Endodermal cell (in vitro differentiated cells): ENCODE measurements at regions not wholly inside any gene's neighbourhood (a gene's known extent, or its start where the extent isn't known, plus 50 kb on each side); places are given as distances from the start of the nearest gene placed in this dataset.

ENCODE experiments used
- DNase-seq: peaks from one replicate; pipeline ENCODE4 v3.0.0-alpha.2; 2017
- H3K27ac ChIP-seq: 2 replicates; pipeline ENCODE4 v1.5.1; 2013; ENCODE audit warnings: mild to moderate bottlenecking, low read depth, low read length, moderate library complexity
- H3K27me3 ChIP-seq: 2 replicates; pipeline ENCODE4 v1.6.1; 2013; ENCODE audit warnings: mild to moderate bottlenecking, low read length, moderate library complexity; ENCODE audit not compliant: insufficient read depth, control insufficient read depth, poor library complexity, severe bottlenecking
- H3K36me3 ChIP-seq: 2 replicates; pipeline ENCODE4 v1.7.0; 2013; ENCODE audit warnings: mild to moderate bottlenecking, low read length, moderate library complexity; ENCODE audit not compliant: control insufficient read depth, insufficient read depth
- H3K4me1 ChIP-seq: one replicate; pipeline ENCODE4 v1.7.0; 2013; ENCODE audit warnings: low read length; ENCODE audit not compliant: control insufficient read depth, insufficient read depth
- H3K4me3 ChIP-seq: 2 replicates; pipeline ENCODE4 v1.5.1; 2013; ENCODE audit warnings: mild to moderate bottlenecking, low read length, moderate library complexity
- H3K9ac ChIP-seq: 2 replicates; pipeline ENCODE4 v1.6.1; 2013; ENCODE audit warnings: mild to moderate bottlenecking, low read length, moderate library complexity; ENCODE audit not compliant: poor library complexity, severe bottlenecking; ENCODE audit errors: extremely low read depth
- H3K9me3 ChIP-seq: 2 replicates; pipeline ENCODE4 v1.6.1; 2013; ENCODE audit warnings: mild to moderate bottlenecking, low read length, moderate library complexity; ENCODE audit not compliant: control insufficient read depth
- H3K27ac Mint-ChIP-seq: 2 replicates; pipeline ENCODE4 v1.8.0; 2020; ENCODE audit warnings: mixed read lengths
- H3K27me3 Mint-ChIP-seq: 2 replicates; pipeline ENCODE4 v1.8.0; 2021; ENCODE audit warnings: mild to moderate bottlenecking, mixed read lengths; ENCODE audit not compliant: insufficient read depth
- H3K36me3 Mint-ChIP-seq: 2 replicates; pipeline ENCODE4 v1.8.0; 2020; ENCODE audit warnings: low read depth, mixed read lengths
- H3K4me1 Mint-ChIP-seq: 2 replicates; pipeline ENCODE4 v1.8.0; 2020; ENCODE audit warnings: mixed read lengths
- H3K4me3 Mint-ChIP-seq: 2 replicates; pipeline ENCODE4 v1.8.0; 2020; ENCODE audit warnings: mild to moderate bottlenecking, moderate library complexity, mixed read lengths
- H3K9me3 Mint-ChIP-seq: 2 replicates; pipeline ENCODE4 v1.8.0; 2020; ENCODE audit warnings: mild to moderate bottlenecking, mixed read lengths
- CTCF ChIP-seq: fragments of 200-600 bp; sonication (generic); conservative IDR thresholded peaks from 2 replicates; pipeline ENCODE4 v1.5.0; 2021; ENCODE audit warnings: antibody characterized with exemption, mild to moderate bottlenecking
- WGBS, 2 experiments: methylation state at CpG; one replicate each; pipeline versions ENCODE4 v1.1.5 to v1.1.7; 2013; ENCODE audit warnings: missing lambda C conversion rate in 2 of 2, mixed read lengths in 1 of 2; ENCODE audit not compliant: insufficient coverage in 1 of 2, insufficient read length in 1 of 2; 5-methylcytosine and 5-hydroxymethylcytosine counted together

GRCh38 chr10:85413570-85413969, 953.0 kb downstream of the GRID1 start:
- peaks cover 2% of the 10 kb centered on the region for H3K36me3 Mint-ChIP-seq
- Histone ChIP-seq H3K4me1 (no peaks in the 10 kb centered on the region), H3K9me3 (peaks cover 33% of the 10 kb centered on the region), H3K27ac (no peak overlapping the region), H3K36me3 (no peaks in the 10 kb centered on the region), H3K27me3 (no peaks in the 10 kb centered on the region), H3K4me3 (no peak overlapping the region), H3K9ac (no peak overlapping the region)
- no peak overlapping the region for H3K27ac Mint-ChIP-seq
- DNase-seq: no peak
- H3K9me3 Mint-ChIP-seq: peaks cover 30% of the 10 kb centered on the region
- no peak overlapping the region for H3K4me3 Mint-ChIP-seq
- TF ChIP-seq CTCF: no peak
- H3K4me1 Mint-ChIP-seq: peaks cover 21% of the 10 kb centered on the region
- 89 to 100% methylated on average over 1 to 5 of the region's 5 CpGs for WGBS, 2 experiments
- no peaks in the 10 kb centered on the region for H3K27me3 Mint-ChIP-seq

DNA sequence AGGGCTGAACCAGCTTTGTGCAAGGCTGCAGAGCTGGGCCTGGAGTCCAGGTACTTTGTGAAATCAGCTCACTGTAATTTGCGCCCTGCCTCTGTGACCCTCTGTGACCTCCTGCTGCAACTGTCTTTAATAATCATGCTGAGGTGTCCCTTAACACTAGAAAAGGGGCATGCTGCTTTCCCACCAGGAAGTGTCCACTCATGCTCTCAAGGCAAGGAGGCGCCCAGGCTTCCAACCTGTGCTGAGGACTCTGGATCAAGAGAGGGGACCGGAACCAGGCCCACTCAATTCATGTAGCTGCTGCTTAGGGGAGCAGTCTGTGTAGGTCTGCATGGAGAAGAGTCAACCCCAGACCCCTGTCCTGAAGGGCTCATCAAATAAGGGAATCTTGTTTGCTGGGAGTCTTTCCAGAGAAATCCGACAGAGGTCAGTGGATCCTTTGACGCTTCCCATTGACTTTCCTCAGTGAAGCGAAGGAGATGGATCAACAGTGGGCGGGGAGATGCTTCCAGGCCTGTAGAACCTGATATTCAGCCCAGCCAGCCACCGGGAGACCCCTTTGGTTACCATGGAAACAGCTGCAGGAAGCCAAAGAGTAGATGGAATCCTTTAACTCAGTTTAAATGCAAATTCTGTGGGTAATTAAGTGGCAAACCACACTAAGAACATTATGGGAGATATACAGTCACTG, 945.9 kb downstream of the GRID1 start:
- Histone ChIP-seq H3K27ac (no peak overlapping the region), H3K4me1 (peaks cover 6% of the 10 kb centered on the region), H3K4me3 (no peak overlapping the region), H3K9ac (no peak overlapping the region), H3K36me3 (no peaks in the 10 kb centered on the region), H3K9me3 (no peaks in the 10 kb centered on the region), H3K27me3 (no peaks in the 10 kb centered on the region)
- Mint-ChIP-seq H3K4me3 (no peak overlapping the region), H3K27me3 (no peaks in the 10 kb centered on the region), H3K9me3 (peaks cover 6% of the 10 kb centered on the region), H3K4me1 (peaks cover 26% of the 10 kb centered on the region), H3K27ac (no peak overlapping the region), H3K36me3 (no peaks in the 10 kb centered on the region)
- peak; percentile 88 for DNase-seq
- 58 to 61% methylated on average over 8 of the region's 8 CpGs for WGBS, 2 experiments
- peak; percentile 67 for TF ChIP-seq CTCF

DNA sequence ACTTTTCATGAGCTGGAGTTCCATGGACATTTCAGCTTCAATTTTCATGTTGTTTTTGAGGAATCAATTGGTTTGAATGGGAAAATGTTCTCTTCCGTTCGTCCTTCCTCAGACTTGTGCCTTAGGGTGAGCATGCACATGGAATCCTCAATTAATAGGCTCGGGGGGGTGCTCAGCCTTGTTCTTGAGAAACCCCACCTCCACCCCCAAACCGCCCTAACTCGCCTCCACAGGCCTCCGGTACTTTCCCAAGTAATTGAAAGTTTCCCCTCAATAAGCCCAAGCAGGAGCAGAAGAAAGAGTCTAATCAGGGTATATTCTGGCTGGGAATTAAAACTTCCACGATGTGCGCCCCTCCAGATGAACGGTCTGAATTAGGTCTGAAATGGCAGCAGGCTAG, 945.2 kb downstream of the GRID1 start:
- H3K9me3 Mint-ChIP-seq: no peaks in the 10 kb centered on the region
- 98% methylated on average over 5 to 9 of the region's 9 CpGs for WGBS, 2 experiments
- TF ChIP-seq CTCF: no peak
- Histone ChIP-seq H3K27ac (no peak overlapping the region), H3K27me3 (no peaks in the 10 kb centered on the region), H3K9me3 (no peaks in the 10 kb centered on the region), H3K36me3 (no peaks in the 10 kb centered on the region), H3K9ac (no peak overlapping the region), H3K4me1 (peaks cover 6% of the 10 kb centered on the region), H3K4me3 (no peak overlapping the region)
- no peaks in the 10 kb centered on the region for H3K36me3 Mint-ChIP-seq
- no peaks in the 10 kb centered on the region for H3K27me3 Mint-ChIP-seq
- DNase-seq: no peak
- H3K4me3 Mint-ChIP-seq: no peak overlapping the region
- H3K27ac Mint-ChIP-seq: no peak overlapping the region
- peaks cover 21% of the 10 kb centered on the region for H3K4me1 Mint-ChIP-seq
